ENCODE measurements at regions not wholly inside any gene's neighbourhood (a gene's known extent, or its start where the extent isn't known, plus 50 kb on each side); places are given as distances from the start of the nearest gene placed in this dataset.

DNA sequence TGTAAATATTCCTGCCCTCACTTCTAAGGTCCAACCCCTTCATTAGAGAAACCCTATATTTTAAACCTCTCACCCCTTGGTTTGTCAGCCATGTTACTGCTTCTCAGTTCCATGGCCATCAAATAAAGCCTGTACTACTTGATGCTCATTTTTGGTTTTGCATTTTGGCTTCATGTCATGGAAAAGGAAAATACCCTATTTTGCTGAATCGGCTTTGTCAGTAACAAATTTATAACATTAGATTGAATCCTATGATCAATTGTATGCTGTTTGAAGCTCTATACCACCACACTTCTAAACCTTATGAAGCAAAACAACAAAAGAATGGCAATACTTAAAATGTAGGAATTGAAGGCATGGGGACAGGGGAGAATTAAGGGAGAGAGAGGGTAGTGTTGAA is 333.1 kb downstream of the ETV1 start:
- no peak for TF ChIP-seq EZH2 (IDR thresholded peaks at IDR 0.05; ENCODE audit: borderline replicate concordance, low read depth, low read length, severe bottlenecking)
- TF ChIP-seq CTCF (IDR thresholded peaks at IDR 0.05; ENCODE audit: extremely low read depth in 1 of 2, insufficient read depth in 1 of 2, low read depth in 1 of 2, low read length in 2 of 2), result no peak
- TF ChIP-seq POLR2A (IDR thresholded peaks at IDR 0.05; ENCODE audit: low read depth, low read length), result no peak
- TF ChIP-seq POLR2AphosphoS5 (IDR thresholded peaks at IDR 0.05; ENCODE audit: insufficient read depth, low read depth, low read length), result no peak
- TF ChIP-seq JUN (IDR thresholded peaks at IDR 0.05; ENCODE audit: borderline replicate concordance, insufficient read depth, insufficient read length, low read depth), result no peak
- no peak for TF ChIP-seq FOS (IDR thresholded peaks at IDR 0.05; ENCODE audit: borderline replicate concordance, insufficient read depth, low read length)
- no peak for TF ChIP-seq MYC (IDR thresholded peaks at IDR 0.05; ENCODE audit: low read depth, low read length)

All from endothelial cell of umbilical vein (primary cell).